IMR-90 (cell line): ENCODE measurements at regions not wholly inside any gene's neighbourhood (a gene's known extent, or its start where the extent isn't known, plus 50 kb on each side); places are given as distances from the start of the nearest gene placed in this dataset.

Experiments
- ATAC-seq: fragments of 200-7000 bp; cut with Tn5 transposase; 2 replicates; pipeline ENCODE4 v1.9.1; 2020; ENCODE audit warnings: low read depth, mild to moderate bottlenecking, moderate library complexity
- BruUV-seq: library from RNA; stranded (reverse); fragments of 400-500 nt; replicated peaks from 2 replicates; lab custom pipeline; 2021; lab: Mats Ljungman, UMichigan
- CTCF ChIA-PET: fragments of 300-600 bp; formaldehyde crosslinking; extraction: SDS; loops from one replicate; lab custom pipeline; 2021; ENCODE audit warnings: antibody characterized with exemption; lab: Yijun Ruan, JAX
- POLR2A ChIA-PET: fragments of 300-600 bp; sonication (Branson Sonifier 250); formaldehyde crosslinking; loops from one replicate; lab custom pipeline; 2022; ENCODE audit warnings: antibody characterized with exemption; ENCODE audit not compliant: unreplicated experiment; lab: Charles Lee
- DNase-seq: peaks from one replicate; pipeline ENCODE4 v3.0.0; 2013
- H2AFZ ChIP-seq: replicated peaks from 2 replicates; pipeline ENCODE3; 2013; ENCODE audit warnings: low read length, mild to moderate bottlenecking; ENCODE audit not compliant: poor library complexity
- H2AK5ac ChIP-seq: 2 replicates; pipeline ENCODE4 v1.6.1; 2013; ENCODE audit warnings: low read depth, low read length, inconsistent platforms
- H2AK9ac ChIP-seq: replicated peaks from 2 replicates; pipeline ENCODE3; 2013; ENCODE audit warnings: mild to moderate bottlenecking, low read depth, low read length, moderate library complexity; ENCODE audit not compliant: poor library complexity
- H2BK120ac ChIP-seq: 2 replicates; pipeline ENCODE4 v1.6.1; 2013; ENCODE audit warnings: low read depth, low read length, inconsistent platforms
- H2BK15ac ChIP-seq: 3 replicates; pipeline ENCODE4 v1.6.1; 2013; ENCODE audit warnings: low read depth, low read length, inconsistent platforms
- H2BK20ac ChIP-seq: 2 replicates; pipeline ENCODE4 v1.6.1; 2013; ENCODE audit warnings: low read depth, mild to moderate bottlenecking, inconsistent platforms, low read length, moderate library complexity
- H2BK5ac ChIP-seq: 2 replicates; pipeline ENCODE4 v1.6.1; 2013; ENCODE audit warnings: mild to moderate bottlenecking, low read depth, low read length, inconsistent platforms; ENCODE audit not compliant: poor library complexity, severe bottlenecking
- H3K14ac ChIP-seq: replicated peaks from 2 replicates; pipeline ENCODE4 v1.6.1; 2013; ENCODE audit warnings: low read depth, low read length, inconsistent platforms
- H3K18ac ChIP-seq: 2 replicates; pipeline ENCODE4 v1.6.1; 2013; ENCODE audit warnings: low read depth, low read length, control low read depth
- H3K23ac ChIP-seq: 2 replicates; pipeline ENCODE4 v1.6.1; 2013; ENCODE audit warnings: low read depth, low read length, inconsistent platforms
- H3K27ac ChIP-seq: 2 replicates; pipeline ENCODE4 v1.5.1; 2013; ENCODE audit warnings: mild to moderate bottlenecking, control low read depth, low read length; ENCODE audit not compliant: insufficient read depth
- H3K27me3 ChIP-seq: 2 replicates; pipeline ENCODE4 v1.6.1; 2013; ENCODE audit warnings: low read length; ENCODE audit not compliant: control insufficient read depth, insufficient read depth
- H3K36me3 ChIP-seq: 2 replicates; pipeline ENCODE4 v1.6.1; 2013; ENCODE audit warnings: low read length, mixed read lengths; ENCODE audit not compliant: control insufficient read depth, insufficient read depth
- H3K4ac ChIP-seq: 2 replicates; pipeline ENCODE4 v1.6.1; 2013; ENCODE audit warnings: low read depth, low read length, inconsistent platforms
- H3K4me1 ChIP-seq: 2 replicates; pipeline ENCODE4 v1.6.1; 2013; ENCODE audit warnings: low read length, mixed read lengths; ENCODE audit not compliant: control insufficient read depth, insufficient read depth
- H3K4me2 ChIP-seq: 2 replicates; pipeline ENCODE4 v1.6.1; 2013; ENCODE audit warnings: low read depth, mild to moderate bottlenecking, control low read depth, low read length, moderate library complexity
- H3K4me3 ChIP-seq: 2 replicates; pipeline ENCODE4 v1.5.1; 2013; ENCODE audit warnings: low read depth, mild to moderate bottlenecking, control low read depth, low read length, moderate library complexity; ENCODE audit not compliant: insufficient read depth
- H3K56ac ChIP-seq: 2 replicates; pipeline ENCODE4 v1.6.1; 2013; ENCODE audit warnings: low read length, inconsistent platforms; ENCODE audit not compliant: insufficient read depth; ENCODE audit errors: extremely low read depth
- H3K79me1 ChIP-seq, 2 experiments: 2 replicates each; pipeline ENCODE4 v1.6.1; 2013; ENCODE audit warnings: low read length in 2 of 2, inconsistent platforms in 1 of 2, low read depth in 1 of 2
- H3K9ac ChIP-seq: 2 replicates; pipeline ENCODE4 v1.6.1; 2013; ENCODE audit warnings: low read depth, low read length, control low read depth
- H3K9me1 ChIP-seq: 2 replicates; pipeline ENCODE4 v1.6.1; 2013; ENCODE audit warnings: low read length, inconsistent platforms; ENCODE audit not compliant: insufficient read depth
- H3K9me3 ChIP-seq: 2 replicates; pipeline ENCODE4 v1.6.1; 2013; ENCODE audit warnings: low read length; ENCODE audit not compliant: control insufficient read depth, insufficient read depth
- H4K20me1 ChIP-seq: 2 replicates; pipeline ENCODE4 v1.6.1; 2013; ENCODE audit warnings: low read length, inconsistent platforms; ENCODE audit not compliant: insufficient read depth
- H4K5ac ChIP-seq: 2 replicates; pipeline ENCODE4 v1.6.1; 2013; ENCODE audit warnings: mild to moderate bottlenecking, low read depth, low read length, control low read depth
- H4K8ac ChIP-seq, 2 experiments: 2 replicates each; pipeline ENCODE4 v1.6.1; 2013; ENCODE audit warnings: low read depth in 2 of 2, low read length in 2 of 2, control low read depth in 1 of 2, inconsistent platforms in 1 of 2
- H4K91ac ChIP-seq: 2 replicates; pipeline ENCODE4 v1.6.1; 2013; ENCODE audit warnings: low read depth, low read length, inconsistent platforms; ENCODE audit not compliant: insufficient read depth
- BHLHE40 ChIP-seq: fragments of 150-350 bp; IDR thresholded peaks from 2 replicates; pipeline ENCODE4 v1.6.1; 2016; ENCODE audit warnings: mild to moderate bottlenecking, low read depth, low read length
- CEBPB ChIP-seq: IDR thresholded peaks from 2 replicates; pipeline ENCODE4 v1.6.1; 2012; ENCODE audit warnings: low read depth, low read length, improper control_type of control experiment
- CHD1 ChIP-seq: IDR thresholded peaks from 2 replicates; pipeline ENCODE4 v1.6.1; 2012; ENCODE audit warnings: low read depth, low read length, improper control_type of control experiment
- CTCF ChIP-seq: conservative IDR thresholded peaks from 2 replicates; pipeline ENCODE4 v1.5.1; 2012; ENCODE audit warnings: mild to moderate bottlenecking, low read depth, low read length, improper control_type of control experiment
- FOS ChIP-seq: fragments of 150-350 bp; IDR thresholded peaks from 2 replicates; pipeline ENCODE4 v1.6.1; 2016; ENCODE audit warnings: low read depth, low read length
- MAFK ChIP-seq: IDR thresholded peaks from 2 replicates; pipeline ENCODE4 v1.6.1; 2012; ENCODE audit warnings: low read depth, low read length, improper control_type of control experiment
- MAZ ChIP-seq: IDR thresholded peaks from 2 replicates; pipeline ENCODE4 v1.6.1; 2012; ENCODE audit warnings: low read depth, mild to moderate bottlenecking, low read length, improper control_type of control experiment, moderate library complexity, borderline replicate concordance
- MXI1 ChIP-seq: IDR thresholded peaks from 2 replicates; pipeline ENCODE4 v1.6.1; 2012; ENCODE audit warnings: low read depth, mild to moderate bottlenecking, low read length, moderate library complexity, borderline replicate concordance
- NFE2L2 ChIP-seq: fragments of 150-350 bp; IDR thresholded peaks from 2 replicates; pipeline ENCODE4 v1.6.1; 2016; ENCODE audit warnings: low read depth, mild to moderate bottlenecking, low read length
- POLR2A ChIP-seq: IDR thresholded peaks from 2 replicates; pipeline ENCODE4 v1.6.1; 2012; ENCODE audit warnings: mild to moderate bottlenecking, low read depth, low read length
- RAD21 ChIP-seq: IDR thresholded peaks from 2 replicates; pipeline ENCODE4 v1.6.1; 2012; ENCODE audit warnings: low read length, improper control_type of control experiment
- RCOR1 ChIP-seq: IDR thresholded peaks from 2 replicates; pipeline ENCODE4 v1.6.1; 2012; ENCODE audit warnings: mild to moderate bottlenecking, low read length, improper control_type of control experiment; ENCODE audit not compliant: insufficient replicate concordance
- RFX5 ChIP-seq: IDR thresholded peaks from 2 replicates; pipeline ENCODE4 v1.8.0; 2012; ENCODE audit warnings: low read depth, mild to moderate bottlenecking, low read length, moderate library complexity
- SMC3 ChIP-seq: fragments of 150-350 bp; IDR thresholded peaks from 2 replicates; pipeline ENCODE4 v1.6.1; 2016; ENCODE audit warnings: low read depth, mild to moderate bottlenecking, antibody characterized with exemption, low read length, moderate library complexity
- WGBS, 2 experiments: methylation state at CpG; one replicate each; pipeline versions ENCODE4 v1.1.5 to v1.1.7; 2013; ENCODE audit warnings: missing lambda C conversion rate in 2 of 2; ENCODE audit not compliant: insufficient read length in 1 of 2; ENCODE audit errors: extremely low coverage in 2 of 2; 5-methylcytosine and 5-hydroxymethylcytosine counted together
- dilution Hi-C: fragments of 300-500 bp; cut with HindIII; formaldehyde crosslinking; loops from one replicate; pipeline ENCODE4 v1.14.3; 2018; ENCODE audit warnings: low sequenced_read_pairs; ENCODE audit not compliant: unreplicated experiment
- in situ Hi-C: fragments of 300-500 bp; cut with MboI; formaldehyde crosslinking; loops from 3 replicates; pipeline ENCODE4 v1.14.3; 2019; ENCODE audit warnings: low sequenced_read_pairs, inconsistent platforms, mixed read lengths
- intact Hi-C: fragments of 100-400 bp; cut with micrococcal nuclease; formaldehyde crosslinking; loops from 2 replicates; pipeline ENCODE4 v1.10.0; 2022
- TF ChIP-seq, protein P1 (sequence below): fragments of 150-350 bp; IDR thresholded peaks from 2 replicates; pipeline ENCODE4 v1.6.1; 2017; ENCODE audit warnings: mild to moderate bottlenecking, antibody characterized with exemption, low read length, low read depth
- TF ChIP-seq, protein P2 (sequence below): fragments of 150-350 bp; IDR thresholded peaks from 2 replicates; pipeline ENCODE4 v1.6.1; 2016; ENCODE audit warnings: low read depth, mild to moderate bottlenecking, low read length, moderate library complexity, borderline replicate concordance

DNA sequence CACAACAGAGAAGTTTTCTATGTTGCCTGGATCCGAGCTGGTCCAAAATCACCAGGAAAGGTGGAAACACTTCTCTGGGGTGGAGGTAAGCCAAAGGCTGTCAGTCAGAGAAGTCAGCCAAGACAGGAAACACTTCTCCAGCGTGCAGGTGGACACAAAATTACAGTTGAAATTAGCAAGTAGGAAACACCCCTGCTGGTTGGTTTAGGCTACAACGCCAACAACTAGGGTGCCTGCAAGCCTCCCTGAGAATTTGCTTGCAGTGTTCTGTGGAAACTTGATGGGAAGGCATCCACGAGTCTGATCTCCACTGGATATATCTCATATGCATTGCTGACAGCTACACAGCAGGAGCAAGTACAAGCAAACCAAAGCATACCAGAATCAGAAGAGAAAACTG, 600.5 kb downstream of the RERGL start:
- Histone ChIP-seq H3K14ac (no peak overlapping the region), H3K23ac (no peak overlapping the region), H2AFZ (no peak overlapping the region), H2BK5ac (no peak overlapping the region), H3K4ac (no peak overlapping the region), H3K4me2 (no peak overlapping the region), H2BK20ac (no peak overlapping the region), H3K9me3 (peaks cover 6% of the 10 kb centered on the region; the same call in 1 of the 2 replicates), H3K18ac (no peak overlapping the region), H4K91ac (no peak overlapping the region), H2BK15ac (no peak overlapping the region), H3K56ac (no peak overlapping the region), H3K79me1 (no peaks in the 10 kb centered on the region), H3K4me1 (no peaks in the 10 kb centered on the region), H3K9ac (no peak overlapping the region), H3K27me3 (no peaks in the 10 kb centered on the region), H3K9me1 (no peaks in the 10 kb centered on the region), H3K4me3 (no peak overlapping the region), H4K8ac (no peak overlapping the region), H4K5ac (no peak overlapping the region), H2AK5ac (no peak overlapping the region), H3K36me3 (no peaks in the 10 kb centered on the region), H2AK9ac (no peak overlapping the region), H3K27ac (no peak overlapping the region), H2BK120ac (no peak overlapping the region), H4K20me1 (no peaks in the 10 kb centered on the region)
- ChIA-PET CTCF (no interaction called here), POLR2A (no interaction called here)
- ATAC-seq, result no peak
- dilution Hi-C loops (no loop called here), in situ Hi-C loops (no loop called here), intact Hi-C loops (no loop called here)
- BruUV-seq, result no TSS peak
- WGBS, 2 experiments, result no CpG with 5 or more reads among the region's 4 CpGs
- DNase-seq, result no peak
- TF ChIP-seq MXI1, result no peak
- TF ChIP-seq CHD1, result no peak
- no peak for TF ChIP-seq RCOR1
- no peak for TF ChIP-seq MAFK
- no peak for TF ChIP-seq POLR2A
- TF ChIP-seq FOS, result no peak
- TF ChIP-seq SMC3, result no peak
- TF ChIP-seq BHLHE40, result no peak
- no peak for TF ChIP-seq MAZ
- TF ChIP-seq, protein P1, sequence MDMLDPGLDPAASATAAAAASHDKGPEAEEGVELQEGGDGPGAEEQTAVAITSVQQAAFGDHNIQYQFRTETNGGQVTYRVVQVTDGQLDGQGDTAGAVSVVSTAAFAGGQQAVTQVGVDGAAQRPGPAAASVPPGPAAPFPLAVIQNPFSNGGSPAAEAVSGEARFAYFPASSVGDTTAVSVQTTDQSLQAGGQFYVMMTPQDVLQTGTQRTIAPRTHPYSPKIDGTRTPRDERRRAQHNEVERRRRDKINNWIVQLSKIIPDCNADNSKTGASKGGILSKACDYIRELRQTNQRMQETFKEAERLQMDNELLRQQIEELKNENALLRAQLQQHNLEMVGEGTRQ, result no peak
- no peak for TF ChIP-seq RAD21
- no peak for TF ChIP-seq CEBPB
- TF ChIP-seq CTCF, result no peak
- TF ChIP-seq NFE2L2, result no peak
- TF ChIP-seq, protein P2, sequence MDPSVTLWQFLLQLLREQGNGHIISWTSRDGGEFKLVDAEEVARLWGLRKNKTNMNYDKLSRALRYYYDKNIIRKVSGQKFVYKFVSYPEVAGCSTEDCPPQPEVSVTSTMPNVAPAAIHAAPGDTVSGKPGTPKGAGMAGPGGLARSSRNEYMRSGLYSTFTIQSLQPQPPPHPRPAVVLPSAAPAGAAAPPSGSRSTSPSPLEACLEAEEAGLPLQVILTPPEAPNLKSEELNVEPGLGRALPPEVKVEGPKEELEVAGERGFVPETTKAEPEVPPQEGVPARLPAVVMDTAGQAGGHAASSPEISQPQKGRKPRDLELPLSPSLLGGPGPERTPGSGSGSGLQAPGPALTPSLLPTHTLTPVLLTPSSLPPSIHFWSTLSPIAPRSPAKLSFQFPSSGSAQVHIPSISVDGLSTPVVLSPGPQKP, result no peak
- no peak for TF ChIP-seq RFX5
